ENCODE measurements at regions not wholly inside any gene's neighbourhood (a gene's known extent, or its start where the extent isn't known, plus 50 kb on each side); places are given as distances from the start of the nearest gene placed in this dataset.

- Histone ChIP-seq H3K4me3 (ENCODE audit: low read depth, low read length) (no peak overlapping the region), H3K9me3 (peaks cover 1% of the 10 kb centered on the region; the same call in 1 of the 2 replicates), H3K36me3 (ENCODE audit: control insufficient read depth, insufficient read depth, low read length) (no peaks in the 10 kb centered on the region), H3K4me1 (no peaks in the 10 kb centered on the region), H3K27me3 (replicated peaks; ENCODE audit: control insufficient read depth, insufficient read depth, low read length) (peaks cover 2% of the 10 kb centered on the region)
- POLR2A ChIA-PET: no interaction called here
- no TSS peak for BruUV-seq (replicated peaks)
- no peaks in the 10 kb centered on the region for H3K4me1 Mint-ChIP-seq (ENCODE audit: low read depth, unreplicated experiment)
- no peak overlapping the region for H3K27ac Mint-ChIP-seq (ENCODE audit: unreplicated experiment)
- no peak overlapping the region for H3K4me3 Mint-ChIP-seq (ENCODE audit: unreplicated experiment)
- CTCF ChIA-PET: no interaction called here
- peaks cover 21% of the 10 kb centered on the region for H3K27me3 Mint-ChIP-seq (ENCODE audit: insufficient read depth, unreplicated experiment)
- no peaks in the 10 kb centered on the region for H3K36me3 Mint-ChIP-seq (ENCODE audit: insufficient read depth, unreplicated experiment)
- no peak for DNase-seq
- no peak for TF ChIP-seq CTCF (IDR thresholded peaks at IDR 0.05; ENCODE audit: insufficient read depth in 1 of 2, low read depth in 1 of 2, low read length in 1 of 2, severe bottlenecking in 1 of 2, unreplicated experiment in 1 of 2)
- intact Hi-C loops (cut with micrococcal nuclease; ENCODE audit: unreplicated experiment): no loop called here
- no peaks in the 10 kb centered on the region for H3K9me3 Mint-ChIP-seq (ENCODE audit: unreplicated experiment)
Observed at GRCh38 chr10:24133835-24134234, 75.1 kb upstream of the KIAA1217 start.

DNA sequence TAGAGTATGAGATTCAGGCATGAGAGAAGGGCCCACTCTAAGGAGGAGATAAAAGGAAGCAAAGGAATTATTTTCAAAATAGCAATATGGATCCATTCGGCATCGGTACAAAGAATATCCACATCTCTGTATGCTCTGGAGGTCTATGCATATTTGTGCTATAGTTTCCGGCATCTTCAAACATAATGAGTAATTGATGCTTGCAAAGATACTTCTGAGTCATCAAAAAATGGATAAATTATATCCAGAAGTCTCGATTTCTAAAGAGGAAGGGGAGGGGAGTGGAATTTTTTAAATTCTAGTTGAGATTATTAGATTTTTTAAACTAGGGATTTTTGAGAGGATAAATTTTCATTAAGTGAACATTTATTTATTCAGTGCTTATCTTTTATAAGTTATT, 72.9 kb upstream of the KIAA1217 start:
- H3K4me1 ChIP-seq: no peaks in the 10 kb centered on the region
- POLR2A ChIA-PET: no interaction called here
- peaks cover 2% of the 10 kb centered on the region for H3K27me3 ChIP-seq (replicated peaks; ENCODE audit: control insufficient read depth, insufficient read depth, low read length)
- Mint-ChIP-seq H3K4me3 (ENCODE audit: unreplicated experiment) (no peak overlapping the region), H3K27ac (ENCODE audit: unreplicated experiment) (no peak overlapping the region), H3K4me1 (ENCODE audit: low read depth, unreplicated experiment) (no peaks in the 10 kb centered on the region), H3K9me3 (ENCODE audit: unreplicated experiment) (no peaks in the 10 kb centered on the region), H3K36me3 (ENCODE audit: insufficient read depth, unreplicated experiment) (no peaks in the 10 kb centered on the region), H3K27me3 (ENCODE audit: insufficient read depth, unreplicated experiment) (peaks cover 18% of the 10 kb centered on the region)
- no peaks in the 10 kb centered on the region for H3K36me3 ChIP-seq (ENCODE audit: control insufficient read depth, insufficient read depth, low read length)
- intact Hi-C loops (cut with micrococcal nuclease; ENCODE audit: unreplicated experiment): loop anchor here (2.0 kb wide), 1 partner anchor 17 kb away; no protein-coding TSS in a partner anchor
- peaks cover 8% of the 10 kb centered on the region; the same call in 1 of the 2 replicates for H3K9me3 ChIP-seq
- CTCF ChIA-PET: no interaction called here
- DNase-seq: no peak
- no peak for TF ChIP-seq CTCF (IDR thresholded peaks at IDR 0.05; ENCODE audit: insufficient read depth in 1 of 2, low read depth in 1 of 2, low read length in 1 of 2, severe bottlenecking in 1 of 2, unreplicated experiment in 1 of 2)
- no TSS peak for BruUV-seq (replicated peaks)
- H3K4me3 ChIP-seq (ENCODE audit: low read depth, low read length): no peak overlapping the region

- Histone ChIP-seq H3K27me3 (replicated peaks; ENCODE audit: control insufficient read depth, insufficient read depth, low read length) (no peaks in the 10 kb centered on the region), H3K4me3 (ENCODE audit: low read depth, low read length) (no peak overlapping the region), H3K36me3 (ENCODE audit: control insufficient read depth, insufficient read depth, low read length) (no peaks in the 10 kb centered on the region), H3K9me3 (no peaks in the 10 kb centered on the region), H3K4me1 (no peaks in the 10 kb centered on the region)
- POLR2A ChIA-PET: no interaction called here
- Mint-ChIP-seq H3K4me1 (ENCODE audit: low read depth, unreplicated experiment) (no peaks in the 10 kb centered on the region), H3K4me3 (ENCODE audit: unreplicated experiment) (no peak overlapping the region), H3K27ac (ENCODE audit: unreplicated experiment) (no peak overlapping the region), H3K27me3 (ENCODE audit: insufficient read depth, unreplicated experiment) (peaks cover 7% of the 10 kb centered on the region), H3K36me3 (ENCODE audit: insufficient read depth, unreplicated experiment) (no peaks in the 10 kb centered on the region), H3K9me3 (ENCODE audit: unreplicated experiment) (peaks cover 8% of the 10 kb centered on the region)
- CTCF ChIA-PET: no interaction called here
- intact Hi-C loops (cut with micrococcal nuclease; ENCODE audit: unreplicated experiment): no loop called here
- DNase-seq: no peak
- BruUV-seq (replicated peaks): no TSS peak
- TF ChIP-seq CTCF (IDR thresholded peaks at IDR 0.05; ENCODE audit: insufficient read depth in 1 of 2, low read depth in 1 of 2, low read length in 1 of 2, severe bottlenecking in 1 of 2, unreplicated experiment in 1 of 2): no peak
Observed at GRCh38 chr10:24147321-24147720, 61.6 kb upstream of the KIAA1217 start.

Data from Caco-2 (cell line).